ENCODE measurements at regions not wholly inside any gene's neighbourhood (a gene's known extent, or its start where the extent isn't known, plus 50 kb on each side); places are given as distances from the start of the nearest gene placed in this dataset.

DNA sequence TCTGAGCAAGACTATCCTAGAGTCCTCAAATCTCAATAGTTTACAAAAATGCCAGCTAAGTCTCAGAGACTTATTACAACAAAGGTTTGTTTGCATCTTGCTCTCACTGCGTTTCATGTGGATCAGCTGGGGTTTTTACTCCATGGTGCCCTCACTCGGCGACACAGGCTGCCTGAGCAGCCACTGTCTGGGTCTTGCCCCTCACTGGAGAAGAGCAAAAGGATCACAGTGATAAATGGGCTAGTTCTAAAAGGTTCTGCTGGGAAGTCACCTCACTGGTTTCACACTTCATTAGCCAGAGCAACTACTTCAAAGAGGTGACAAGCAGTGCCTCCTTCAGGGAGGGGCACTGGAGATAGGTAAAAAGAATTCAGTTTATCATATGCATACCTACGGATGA is 392.0 kb downstream of the RPL10L start:
- no peak for DNase-seq

DNA sequence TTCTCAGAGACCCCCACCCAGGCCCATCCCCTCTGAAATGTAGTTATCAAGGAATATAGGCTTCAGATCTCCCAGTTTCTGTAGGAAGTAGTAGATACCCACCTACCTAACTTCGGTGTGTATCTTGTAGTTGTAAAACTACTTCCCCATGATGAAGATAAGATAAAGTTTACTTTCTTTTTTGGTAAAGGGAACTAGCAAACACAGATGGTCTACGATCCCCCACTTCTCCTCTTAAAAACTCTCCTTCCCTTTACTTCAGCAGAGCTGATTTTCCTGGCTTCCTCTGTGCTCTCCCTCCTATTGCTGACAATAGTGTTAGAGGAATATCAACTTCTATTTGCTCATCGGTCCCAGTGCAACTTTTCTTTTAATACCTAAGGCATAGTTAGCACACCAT is 395.2 kb downstream of the RPL10L start:
- no peak for DNase-seq

GRCh38 chr14:46250113-46250703 is 401.4 kb downstream of the RPL10L start:
- DNase-seq = peak; percentile 67

DNA sequence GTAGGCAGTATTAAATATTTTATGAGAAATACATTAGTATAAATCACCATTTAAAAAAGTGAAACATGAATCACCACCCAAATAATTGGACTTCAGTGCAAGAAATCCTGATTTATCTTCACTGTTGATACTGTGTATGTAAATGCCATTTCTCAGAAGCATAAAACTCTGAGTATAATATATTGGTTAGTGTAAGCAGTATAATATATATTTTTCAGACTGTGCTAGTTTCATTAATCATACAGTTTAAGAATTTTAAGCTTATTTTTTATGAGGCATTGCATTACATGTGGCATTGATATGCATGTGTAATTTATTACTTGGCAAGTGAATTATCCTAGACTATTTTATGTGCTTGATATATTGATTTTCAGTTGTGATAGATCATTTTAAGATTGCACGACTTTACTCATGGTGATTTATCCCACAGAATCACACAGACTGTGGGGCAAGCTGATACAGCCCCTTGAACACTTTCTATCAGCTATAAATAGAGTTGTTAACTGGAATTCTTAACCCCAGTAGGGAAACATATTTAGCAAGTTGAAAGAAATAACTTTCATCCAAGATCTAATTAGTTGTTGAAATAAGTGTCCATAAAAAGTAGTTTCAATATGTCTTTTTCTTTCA is 403.5 kb downstream of the RPL10L start:
- no peak for DNase-seq

DNA sequence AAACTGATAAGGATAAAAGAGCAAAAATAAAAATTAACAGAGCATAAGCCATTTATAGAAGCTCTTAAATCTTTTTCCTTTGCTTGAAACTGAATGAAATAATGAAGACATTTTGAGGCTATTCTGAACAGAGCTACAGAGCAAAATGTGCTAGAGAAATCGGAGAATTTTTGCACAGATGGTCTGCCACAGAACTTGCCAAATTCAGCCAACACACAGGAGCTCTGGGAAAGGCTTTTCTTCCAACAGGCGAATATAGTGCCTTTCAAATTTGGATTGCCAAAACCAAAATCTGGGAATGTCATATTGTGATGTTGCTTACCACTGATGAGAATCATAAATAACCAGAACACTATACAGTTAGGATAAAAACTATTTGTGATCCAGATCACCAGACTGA is 406.3 kb downstream of the RPL10L start:
- no peak for DNase-seq

- no peak for DNase-seq
Measured at GRCh38 chr14:46233786-46234185, 417.8 kb downstream of the RPL10L start.

DNA sequence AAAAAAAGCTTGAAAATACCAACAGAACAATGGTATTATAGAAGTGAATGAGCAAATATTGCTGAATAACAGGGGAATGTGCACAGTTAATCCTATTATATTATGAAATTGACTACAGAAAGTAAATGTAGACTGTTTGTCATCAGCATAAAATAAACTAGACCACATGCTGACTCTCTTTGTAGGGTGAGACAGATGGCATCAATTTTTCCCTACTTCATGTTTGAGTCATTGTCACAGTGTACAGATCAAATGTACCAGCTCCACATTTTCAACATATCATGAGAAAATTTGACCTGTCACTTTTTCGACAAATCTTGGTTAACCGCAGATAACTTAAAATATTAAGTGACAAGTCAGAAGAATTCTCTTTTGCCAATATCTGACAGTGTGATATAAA is 421.0 kb downstream of the RPL10L start:
- no peak for DNase-seq

- DNase-seq = no peak
Measured at GRCh38 chr14:46215801-46216200, 435.8 kb downstream of the RPL10L start.

- no peak for DNase-seq
Measured at GRCh38 chr14:46198676-46199075, 452.9 kb downstream of the RPL10L start.

DNA sequence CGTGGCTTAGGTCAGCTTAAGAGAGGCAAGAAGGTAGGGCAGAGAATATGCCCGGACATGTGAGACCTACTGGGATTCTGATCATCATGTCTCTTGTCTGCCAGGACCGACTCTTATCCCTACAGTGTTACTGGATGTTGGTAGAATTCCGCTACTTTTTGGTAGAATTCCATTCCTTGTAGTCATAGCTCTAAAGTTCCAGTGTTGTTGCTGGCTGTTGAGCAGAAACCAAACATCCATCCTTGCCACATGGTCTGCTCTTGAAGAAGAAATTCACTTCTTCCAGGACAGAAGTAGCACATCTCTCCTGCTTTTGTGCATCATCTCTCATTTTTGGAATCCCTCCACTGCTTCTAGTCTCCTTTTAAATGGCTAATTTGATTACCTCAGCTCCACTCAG is 453.7 kb downstream of the RPL10L start:
- no peak for DNase-seq
